Activated T-cell treated with anti-CD3 and anti-CD28 coated beads, Interleukin-2, amount 50 U/mL, for 48 hours (primary cell): ENCODE measurements at regions not wholly inside any gene's neighbourhood (a gene's known extent, or its start where the extent isn't known, plus 50 kb on each side); places are given as distances from the start of the nearest gene placed in this dataset.
"Not testable (repeated sequence)": the region's sequence is repeated elsewhere in the genome, so short reads cannot be mapped to it uniquely, and the experiment has no call there.

Experiments
- DNase-seq, 2 experiments: peaks; one replicate each; pipeline ENCODE4 v3.0.0-alpha.2; 2020

DNA sequence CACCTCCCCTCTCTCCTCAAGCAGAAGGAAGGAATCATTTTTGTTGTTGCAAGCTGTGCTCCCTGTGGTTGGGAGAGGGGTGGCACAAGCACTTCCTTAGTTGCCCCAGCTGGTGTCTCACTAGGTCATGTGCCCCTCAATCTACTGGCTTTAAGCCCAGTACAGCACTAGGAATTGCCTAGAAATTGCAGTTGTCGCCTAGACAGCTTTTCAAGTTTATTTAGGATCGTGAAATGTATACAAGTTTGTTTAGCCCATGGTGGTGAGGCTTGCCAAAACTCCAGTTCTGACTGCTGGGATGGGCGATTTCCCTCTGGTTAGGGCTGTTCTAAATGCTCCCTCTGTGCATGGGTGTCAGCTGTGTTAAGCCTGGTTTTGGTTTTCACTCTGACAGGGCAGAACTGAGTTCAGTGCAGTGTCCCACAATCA, 126.8 kb upstream of the ZNF644 start:
- DNase-seq = no peak

DNA sequence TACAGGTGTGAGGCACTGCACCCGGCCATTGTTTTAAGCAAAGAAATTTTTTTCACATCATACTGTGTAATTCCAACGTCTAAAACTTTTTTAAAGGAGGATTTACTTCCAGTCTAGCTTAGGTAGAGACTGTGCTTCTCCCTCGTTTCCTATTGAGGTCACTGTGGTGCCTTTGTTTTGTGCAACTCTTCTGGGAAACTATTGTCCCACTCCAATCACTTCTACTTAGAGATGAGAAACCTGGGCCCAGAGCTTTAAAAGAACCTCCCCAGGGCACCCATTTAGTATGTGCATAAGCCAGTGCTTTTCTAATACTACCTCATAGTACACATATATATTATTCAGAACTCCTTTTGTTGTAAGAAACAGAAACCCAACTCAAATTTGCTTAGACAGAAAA, 120.0 kb upstream of the ZNF644 start:
- no peak for DNase-seq

DNA sequence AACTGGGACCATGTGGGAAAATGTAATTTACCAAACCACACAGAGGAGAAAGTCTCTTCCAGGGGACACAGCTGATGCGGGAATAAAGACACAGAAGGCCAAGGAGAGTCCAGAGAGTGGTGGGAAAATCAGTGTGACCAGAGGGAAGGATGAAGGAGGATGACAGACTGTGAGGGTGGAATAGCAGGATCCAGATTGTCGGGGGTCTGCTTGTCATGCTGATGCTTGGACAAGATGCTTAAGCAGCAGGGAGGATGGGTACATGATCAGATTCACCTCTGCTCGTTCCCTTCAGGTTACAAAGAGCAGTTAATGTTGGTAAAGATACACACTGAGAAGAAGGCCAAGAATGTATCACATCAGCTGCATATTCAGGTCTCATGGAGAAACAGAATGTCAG, 117.1 kb upstream of the ZNF644 start:
- no peak for DNase-seq

DNA sequence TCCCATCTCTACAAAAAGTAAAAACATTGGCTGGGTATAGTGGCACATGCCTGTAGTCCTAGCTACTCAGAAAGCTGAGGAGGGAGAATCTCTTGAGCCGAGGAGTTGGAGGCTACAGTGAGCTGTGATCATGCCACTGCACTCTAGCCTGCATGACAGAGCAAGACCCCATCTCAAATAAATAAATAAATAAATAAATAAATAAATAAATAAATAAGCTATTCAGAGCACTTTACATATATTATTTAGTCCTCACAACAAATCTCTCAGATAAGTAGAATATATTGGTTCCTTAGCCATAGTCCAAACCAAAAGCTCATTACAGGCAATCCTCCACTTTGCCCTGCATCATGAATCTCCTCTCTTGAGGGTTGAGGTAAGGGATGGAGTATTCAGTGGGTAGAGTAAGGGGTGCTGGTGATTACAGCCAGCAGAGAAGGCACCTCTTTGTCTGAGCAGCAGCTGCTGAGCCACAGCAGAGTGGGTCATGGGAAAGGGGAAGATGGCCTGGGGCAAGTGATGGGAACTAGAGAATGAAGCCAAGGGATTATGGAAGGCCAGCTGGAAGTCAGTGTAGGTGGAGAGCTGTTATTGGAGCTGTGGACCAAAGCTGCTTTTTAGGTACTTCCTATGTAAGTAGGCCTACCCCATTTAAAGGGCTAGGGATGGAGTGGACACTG, 115.5 kb upstream of the ZNF644 start:
- DNase-seq = no peak

DNA sequence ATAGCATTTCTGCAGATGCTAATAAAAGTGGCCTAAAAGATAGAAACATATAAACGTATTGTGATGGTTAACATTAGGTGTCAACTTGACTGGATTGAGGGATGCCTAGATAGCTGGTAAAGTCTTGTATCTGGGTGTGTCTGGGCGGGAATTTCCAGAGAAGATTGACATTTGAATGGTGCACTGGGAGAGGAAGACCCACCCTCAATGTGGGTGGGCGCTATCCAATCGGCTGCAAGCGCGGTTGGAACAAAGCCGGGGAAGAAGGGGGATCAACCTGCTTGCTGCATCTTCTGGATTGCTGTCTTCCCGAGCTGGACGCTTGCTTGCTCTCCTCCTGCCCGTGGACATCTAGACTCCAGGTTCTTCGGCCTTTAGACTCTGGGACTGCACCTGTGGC, 114.0 kb upstream of the ZNF644 start:
- no peak for DNase-seq

DNA sequence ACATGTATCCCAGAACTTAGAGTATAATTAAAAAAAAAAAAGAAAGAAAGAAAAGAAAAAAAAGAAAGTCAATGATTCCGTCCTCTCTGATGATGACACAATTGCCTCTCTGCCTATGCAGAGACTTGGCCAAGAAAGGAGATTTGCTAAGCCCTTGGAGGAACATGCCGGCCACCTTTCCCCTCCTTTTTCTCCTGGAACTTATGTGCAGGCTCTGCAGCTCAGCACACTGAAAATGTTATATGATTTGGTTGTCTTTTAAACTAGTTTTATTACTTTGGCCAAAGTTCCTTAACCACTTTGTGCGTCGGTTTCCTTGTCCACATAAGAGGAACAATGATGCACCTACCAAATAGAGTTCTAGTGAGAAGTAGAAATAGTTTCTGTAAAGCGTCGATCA, 111.4 kb upstream of the ZNF644 start:
- no peak for DNase-seq

DNA sequence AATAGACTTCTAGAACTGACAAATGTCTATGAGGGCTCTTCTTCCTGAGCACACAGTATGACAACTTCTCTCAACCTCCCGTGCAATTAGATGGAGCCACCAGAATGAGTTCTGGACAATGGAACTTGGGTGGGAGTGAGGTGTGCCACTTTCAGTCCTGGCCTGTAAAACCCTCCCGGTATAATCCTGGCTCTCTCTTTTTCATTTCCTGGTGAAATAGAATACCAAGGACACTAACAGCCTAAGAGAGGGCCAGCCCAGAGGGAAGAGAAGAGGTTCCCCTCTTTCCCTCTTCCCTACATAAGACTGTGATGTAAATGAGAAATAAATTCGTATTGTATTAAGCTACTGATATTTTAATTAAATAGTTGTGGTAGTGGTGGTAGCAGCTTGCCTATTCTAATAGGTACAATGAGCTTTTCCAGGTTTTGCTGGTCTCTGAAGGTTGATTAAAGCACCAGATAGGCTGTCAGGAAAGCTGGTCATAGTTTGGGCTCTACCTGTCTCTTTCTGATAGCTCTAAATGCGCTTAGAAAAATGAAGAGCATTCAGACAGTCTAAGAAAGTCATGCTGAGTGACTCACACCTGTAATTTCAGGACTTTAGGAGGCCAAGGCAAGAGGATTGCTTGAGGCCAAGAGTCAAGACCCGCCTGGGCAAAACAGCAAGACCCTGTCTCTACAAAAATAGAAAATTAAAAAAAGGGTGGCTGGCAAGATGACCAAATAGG, 108.6 kb upstream of the ZNF644 start:
- DNase-seq = no peak

DNA sequence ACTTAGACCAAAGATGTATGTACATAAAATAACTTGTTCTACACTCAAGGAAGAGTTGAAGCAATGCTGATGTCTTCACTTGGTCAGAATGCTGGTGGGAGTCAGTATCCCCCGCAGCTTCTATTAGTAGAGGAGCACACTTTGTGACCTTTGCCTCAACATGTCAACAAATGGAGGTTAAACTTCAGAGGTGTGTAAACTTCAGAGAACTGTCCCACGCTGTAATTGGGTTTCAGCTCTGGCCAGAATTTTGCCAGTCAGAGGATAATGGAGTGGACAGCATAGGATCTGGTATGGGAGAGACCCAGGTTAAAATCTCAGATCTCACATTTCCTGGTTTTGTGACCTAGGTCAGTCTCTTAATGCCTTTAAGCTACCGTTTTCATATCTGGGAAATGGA, 107.6 kb upstream of the ZNF644 start:
- DNase-seq = no peak

DNA sequence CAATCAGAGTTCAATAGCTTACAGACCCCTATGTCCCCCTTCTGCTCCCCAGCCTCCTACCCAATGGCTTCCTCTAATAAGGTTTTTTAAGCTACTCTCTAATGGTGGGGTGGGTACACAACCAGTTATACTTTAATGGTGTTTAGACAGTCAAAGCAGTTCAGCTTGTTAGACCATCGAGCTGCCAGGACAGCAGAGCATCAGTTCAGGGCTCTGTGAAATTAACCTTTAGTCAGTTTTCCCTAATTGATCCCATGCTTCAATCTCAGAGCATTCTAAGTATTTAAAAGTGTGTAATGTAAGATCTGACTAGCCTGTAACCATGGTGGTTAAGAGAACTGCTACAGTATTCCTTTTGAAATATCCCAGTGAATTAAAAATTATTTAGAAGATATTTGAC, 107.2 kb upstream of the ZNF644 start:
- DNase-seq = no peak

DNA sequence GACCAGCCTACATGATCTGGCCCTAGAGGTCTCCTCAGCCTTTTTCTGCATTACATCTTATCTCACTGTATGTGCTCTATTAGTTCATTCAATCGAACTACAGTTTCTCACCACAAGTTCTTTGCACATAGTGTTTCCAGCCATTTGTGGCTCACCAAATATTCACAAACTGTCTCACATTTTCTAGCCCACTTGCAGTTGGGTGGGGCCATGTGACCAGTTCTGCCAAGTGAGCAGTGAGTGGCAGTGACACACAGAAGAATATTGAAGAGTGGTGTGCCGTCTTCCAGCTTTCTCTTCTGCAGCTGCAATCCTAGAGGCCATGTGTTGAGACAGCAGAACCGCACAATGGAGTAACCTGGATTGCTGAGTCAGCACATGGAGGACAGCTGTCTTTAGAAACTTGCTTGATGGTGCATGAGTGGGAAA, 103.2 kb upstream of the ZNF644 start:
- peak; percentile 60 to 66 for DNase-seq

DNA sequence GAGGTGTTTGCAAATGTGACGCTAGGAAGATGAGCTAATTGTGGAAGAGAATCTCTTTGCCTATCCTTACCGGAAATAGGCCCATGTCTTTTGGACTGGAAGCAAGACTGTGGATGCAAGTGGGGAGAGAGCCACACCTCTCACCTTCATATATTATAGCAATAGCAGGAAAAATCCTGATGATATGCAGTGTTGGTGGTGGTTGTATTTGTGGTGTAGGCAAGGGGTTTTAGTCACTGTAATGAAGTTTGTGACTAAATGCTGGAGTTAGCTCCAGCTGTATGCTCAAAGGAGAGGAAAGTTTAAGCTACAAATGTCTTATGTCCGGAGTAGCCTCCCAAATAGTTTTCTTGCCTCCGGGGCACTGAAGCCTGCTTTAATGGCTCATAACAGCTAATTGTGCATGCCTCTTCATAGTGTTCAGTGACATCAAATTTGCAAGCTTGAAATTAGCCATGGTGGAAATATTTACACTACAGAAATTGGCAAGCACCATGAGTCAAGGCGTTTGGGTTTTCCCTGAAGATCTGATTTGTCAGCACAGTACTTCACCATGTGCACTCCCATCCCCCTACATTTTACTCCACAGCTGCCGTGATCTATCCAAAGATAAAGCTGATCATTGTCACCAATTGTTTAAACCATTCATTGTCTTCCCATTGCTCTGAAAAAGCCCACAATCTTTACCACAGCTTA, 102.6 kb upstream of the ZNF644 start:
- DNase-seq = peak; percentile 40 to 49

DNA sequence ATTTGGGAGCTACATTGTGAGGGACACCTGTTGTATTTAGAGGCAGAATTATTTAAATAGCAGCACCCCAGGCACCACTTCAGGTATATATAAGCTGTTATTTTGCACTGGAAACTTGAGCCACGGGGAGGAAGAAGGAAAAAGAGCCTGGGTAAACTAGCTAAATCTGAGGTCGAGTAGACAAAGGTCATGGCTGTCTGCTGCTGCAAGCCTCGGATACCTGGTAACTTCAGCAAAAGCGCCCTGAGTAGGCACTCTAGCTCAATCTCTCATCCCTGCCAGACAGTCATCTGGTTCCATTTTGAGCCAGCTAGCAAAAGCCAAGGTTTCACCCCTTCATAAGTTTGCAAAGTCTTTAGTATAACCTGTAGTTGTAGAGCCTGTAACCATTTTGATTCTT, 101.9 kb upstream of the ZNF644 start:
- peak in 1 of 2 experiments; percentile 18 for DNase-seq

DNA sequence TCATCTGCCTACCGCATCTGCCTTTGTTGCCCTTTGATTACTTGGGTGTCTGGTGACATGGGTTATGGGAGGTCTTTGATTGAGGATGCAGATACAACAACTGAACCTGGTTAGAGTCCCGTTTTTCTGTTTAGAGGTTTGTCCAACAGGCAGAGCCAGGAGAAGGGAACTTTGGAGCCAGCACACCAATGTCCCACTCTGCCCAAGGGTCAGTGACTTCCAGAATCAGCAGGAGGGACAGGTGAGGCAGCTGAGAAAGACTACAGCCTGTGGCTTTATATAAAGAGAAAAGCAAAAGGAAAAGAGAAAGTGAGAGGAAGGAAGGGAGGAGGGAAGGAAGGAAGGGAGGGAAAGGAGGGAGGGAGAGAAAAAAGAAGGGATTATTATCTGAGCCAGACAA, 101.5 kb upstream of the ZNF644 start:
- DNase-seq = no peak

DNA sequence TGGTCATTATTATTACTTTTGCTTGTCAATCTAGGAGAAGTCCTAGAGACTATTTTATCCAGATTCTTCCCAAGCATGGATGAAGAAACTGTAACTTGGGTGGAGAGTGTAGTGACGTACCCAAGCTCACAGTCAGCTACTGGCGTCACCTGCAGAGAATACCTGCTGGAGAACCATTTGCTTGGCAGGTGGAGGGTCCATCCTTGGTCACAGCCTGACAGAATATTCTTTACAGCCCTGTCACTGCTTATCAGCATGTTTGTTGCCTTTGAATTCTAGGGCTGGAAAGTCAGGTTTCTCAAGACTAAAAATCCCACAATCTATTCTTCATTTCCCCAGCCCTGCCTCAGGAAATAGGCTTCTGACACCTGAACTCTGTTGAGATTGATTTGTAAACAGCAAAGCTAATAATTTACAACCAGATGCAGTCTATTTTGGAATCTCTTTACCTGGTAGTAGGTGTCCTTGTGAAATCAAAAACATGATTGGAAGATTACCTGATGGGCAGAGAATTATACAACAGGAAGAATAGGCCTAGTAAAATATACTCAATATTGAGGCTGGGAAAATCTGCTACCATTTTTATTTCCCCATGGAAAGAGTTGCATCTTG, 100.4 kb upstream of the ZNF644 start:
- no peak for DNase-seq

DNA sequence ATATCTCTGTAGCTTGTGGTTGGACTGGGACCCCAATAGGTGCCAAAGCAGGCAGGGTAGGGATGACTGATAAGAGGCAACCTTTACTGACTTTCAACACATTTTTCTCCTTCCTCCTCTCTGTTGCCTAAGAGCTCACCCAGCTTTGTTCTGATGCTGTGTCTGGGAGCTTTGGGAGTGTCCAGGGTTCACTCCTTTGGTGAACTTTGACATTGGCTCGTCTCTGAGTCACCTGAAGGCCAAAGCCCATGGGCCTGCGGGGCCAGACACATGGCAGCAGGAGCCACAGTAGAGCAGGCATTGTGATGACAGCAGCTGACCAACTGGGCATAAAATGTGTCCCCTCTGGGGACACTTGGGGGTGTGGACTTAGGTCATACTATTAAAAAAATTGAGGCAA, 99.5 kb upstream of the ZNF644 start:
- DNase-seq = no peak

DNA sequence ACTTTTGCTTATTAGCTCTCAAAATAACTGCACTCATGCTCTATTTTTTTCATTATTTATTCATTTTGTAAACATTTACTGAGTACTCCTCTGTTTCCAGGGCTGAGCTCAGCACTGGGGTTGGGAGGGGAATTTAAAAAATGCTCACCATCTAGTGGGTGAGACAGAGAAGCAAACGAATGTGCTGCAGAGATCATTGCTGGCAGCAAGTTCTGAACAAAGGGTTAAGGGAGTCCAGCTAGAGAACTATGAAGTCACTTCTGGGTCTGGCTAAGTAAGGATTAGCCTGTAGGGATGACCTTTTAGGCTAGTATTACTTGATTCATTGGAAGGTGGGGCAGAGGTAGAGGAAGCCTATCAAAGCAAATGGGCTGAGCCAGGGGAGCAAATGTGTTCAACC, 99.1 kb upstream of the ZNF644 start:
- no peak for DNase-seq

DNA sequence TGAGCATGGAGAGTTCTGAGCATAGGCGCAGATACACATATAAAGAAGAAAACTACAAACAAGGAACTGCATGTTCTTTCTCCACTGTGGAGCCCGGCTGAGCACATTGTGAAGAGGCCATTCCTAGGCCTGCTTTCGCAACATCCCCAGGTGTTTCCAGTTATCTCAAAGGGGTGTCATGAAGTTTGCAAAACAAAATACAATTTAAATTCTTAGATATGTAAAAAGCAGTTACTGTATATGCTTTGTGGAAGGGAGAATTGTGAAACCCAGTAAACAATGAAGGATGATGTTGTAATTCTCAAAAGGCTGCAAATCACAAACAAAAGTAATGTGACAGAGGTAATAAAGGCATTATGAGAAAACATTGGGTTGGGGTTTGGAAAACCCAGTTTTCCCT, 98.6 kb upstream of the ZNF644 start:
- DNase-seq = no peak

DNA sequence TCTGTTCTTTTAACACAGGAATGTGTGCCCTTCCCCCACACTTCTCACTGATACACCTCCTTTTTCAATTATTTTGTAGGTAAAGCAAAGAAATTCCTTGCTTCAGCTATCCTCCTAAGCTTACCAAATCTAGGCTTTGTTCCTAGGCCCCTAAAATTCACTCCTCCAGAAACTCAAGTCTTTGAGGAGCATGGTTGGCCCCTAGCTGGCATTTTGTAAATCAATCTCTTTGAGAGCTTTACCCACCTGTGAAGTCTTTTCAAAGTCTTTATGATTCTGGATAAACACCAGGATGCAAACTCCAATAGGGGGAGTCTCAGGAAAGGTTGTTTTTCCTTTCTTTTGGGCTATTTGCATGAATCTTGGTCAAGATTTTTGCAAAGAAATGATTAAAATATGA, 82.9 kb upstream of the ZNF644 start:
- no peak for DNase-seq

DNA sequence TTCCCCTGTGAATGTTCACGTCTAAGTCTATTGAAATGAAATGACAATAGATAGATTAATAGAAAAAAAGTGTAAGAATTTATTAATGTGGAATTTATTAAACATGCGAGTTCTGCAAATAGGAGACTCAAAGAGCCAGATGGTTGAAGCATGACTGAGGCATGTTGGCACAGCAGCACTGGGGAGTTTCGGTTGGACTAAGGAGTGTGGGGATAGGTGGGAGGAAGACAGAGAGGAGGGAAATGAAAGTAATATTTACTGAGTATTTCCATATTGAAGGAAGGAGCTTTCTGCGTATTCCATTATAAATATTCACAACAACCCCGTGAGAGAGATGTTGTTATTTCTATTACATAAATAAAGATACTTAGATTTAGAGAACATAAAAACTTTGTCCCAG, 79.5 kb upstream of the ZNF644 start:
- DNase-seq = no peak

DNA sequence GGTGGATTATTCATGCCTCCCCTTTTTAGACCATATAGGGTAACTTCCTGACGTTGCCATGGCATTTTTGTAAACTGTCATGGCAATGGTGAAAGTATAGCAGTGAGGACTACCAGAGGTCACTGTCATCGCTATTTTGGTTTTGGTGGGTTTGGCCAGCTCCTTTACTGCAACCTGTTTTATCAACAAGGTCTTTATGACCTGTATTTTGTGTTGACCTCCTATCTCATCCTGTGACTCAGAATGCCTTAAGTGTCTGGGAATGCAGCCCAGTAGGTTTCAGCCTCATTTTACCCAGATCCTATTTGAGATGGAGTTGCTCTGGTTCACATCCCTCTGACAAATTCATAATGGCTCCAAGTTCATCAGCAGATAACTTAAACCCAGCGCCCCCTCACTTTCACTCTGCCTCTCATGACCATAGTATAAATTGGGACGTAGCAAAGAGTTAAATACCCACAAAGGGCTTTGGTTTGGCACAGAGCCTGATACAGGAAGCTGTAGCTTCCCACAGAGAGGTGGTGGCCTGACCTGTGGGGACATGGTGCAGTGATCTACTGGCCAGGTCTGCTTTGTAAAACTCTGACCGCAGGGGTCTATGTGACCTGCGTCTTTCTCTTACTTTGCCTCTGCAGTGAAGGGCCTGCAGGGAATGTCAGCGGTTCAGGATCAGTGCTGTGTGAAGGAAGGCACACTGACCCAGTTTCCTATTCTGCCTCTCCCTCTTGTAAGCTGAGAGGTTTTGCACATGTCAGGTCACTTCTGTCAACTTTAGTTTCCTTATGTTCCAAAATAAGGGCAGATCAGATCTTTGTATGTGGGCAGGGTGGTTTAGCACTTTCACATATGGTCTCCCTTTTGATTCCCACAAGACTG, 78.1 kb upstream of the ZNF644 start:
- DNase-seq = no peak

DNA sequence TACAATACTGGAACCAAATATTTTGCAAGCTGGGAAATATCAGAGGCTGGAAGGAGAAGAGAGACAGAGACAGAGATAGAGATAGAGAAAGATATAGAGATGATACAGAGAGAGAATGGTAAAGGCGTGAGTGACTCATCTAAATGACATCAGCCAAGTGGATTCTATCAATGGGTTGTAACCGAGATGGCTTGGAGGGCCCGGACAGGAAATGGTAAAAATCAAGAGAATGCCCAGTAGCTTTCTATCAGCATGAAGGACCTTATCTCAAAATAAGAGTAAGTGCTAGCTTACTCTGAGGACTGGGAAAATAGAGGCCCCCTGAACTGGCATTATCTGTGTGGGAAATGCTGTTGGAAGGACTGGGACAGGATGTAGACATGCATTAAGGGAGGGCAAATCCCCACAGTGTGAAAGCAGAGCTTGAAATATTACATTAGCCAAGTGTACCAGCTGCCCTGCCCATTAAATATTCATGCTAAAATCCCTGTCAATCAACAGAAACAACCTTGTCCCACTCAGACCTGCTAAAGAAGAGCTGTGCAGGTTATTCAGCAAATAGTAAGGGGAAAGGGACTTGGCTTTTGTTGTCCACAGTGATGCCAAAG, 76.6 kb upstream of the ZNF644 start:
- DNase-seq = no peak

DNA sequence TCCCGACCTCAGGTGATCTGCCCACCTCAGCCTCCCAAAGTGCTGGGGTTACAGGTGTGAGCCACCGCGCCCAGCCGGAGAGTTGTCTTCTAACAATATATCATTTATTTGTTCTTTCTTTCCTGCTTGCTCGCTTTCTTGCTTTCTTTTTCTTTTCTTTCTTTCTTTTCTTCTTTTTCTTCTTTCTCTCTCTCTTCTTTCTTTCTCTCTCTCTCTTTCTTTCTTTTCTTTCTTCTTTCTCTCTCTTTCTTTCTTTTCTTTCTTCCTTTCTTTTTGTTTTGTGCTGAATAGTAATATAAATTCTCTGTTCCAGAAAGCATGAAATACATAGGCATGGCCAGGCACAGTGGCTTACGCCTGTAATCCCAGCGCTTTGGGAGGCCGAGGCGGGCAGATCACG, 73.5 kb upstream of the ZNF644 start:
- not testable (repeated sequence) for DNase-seq
